Suppressor macrophage treated with lipopolysaccharide for 1 hour (primary cell): ENCODE measurements at regions not wholly inside any gene's neighbourhood (a gene's known extent, or its start where the extent isn't known, plus 50 kb on each side); places are given as distances from the start of the nearest gene placed in this dataset.

Source experiments
- DNase-seq, 3 donors: peaks; one replicate each; pipeline ENCODE4 v3.0.0-alpha.2; 2020 to 2022

GRCh38 chr3:39751286-39751685 is 58.1 kb upstream of the MYRIP start:
- peak; percentile 40 to 67 (median 51) for DNase-seq

DNA sequence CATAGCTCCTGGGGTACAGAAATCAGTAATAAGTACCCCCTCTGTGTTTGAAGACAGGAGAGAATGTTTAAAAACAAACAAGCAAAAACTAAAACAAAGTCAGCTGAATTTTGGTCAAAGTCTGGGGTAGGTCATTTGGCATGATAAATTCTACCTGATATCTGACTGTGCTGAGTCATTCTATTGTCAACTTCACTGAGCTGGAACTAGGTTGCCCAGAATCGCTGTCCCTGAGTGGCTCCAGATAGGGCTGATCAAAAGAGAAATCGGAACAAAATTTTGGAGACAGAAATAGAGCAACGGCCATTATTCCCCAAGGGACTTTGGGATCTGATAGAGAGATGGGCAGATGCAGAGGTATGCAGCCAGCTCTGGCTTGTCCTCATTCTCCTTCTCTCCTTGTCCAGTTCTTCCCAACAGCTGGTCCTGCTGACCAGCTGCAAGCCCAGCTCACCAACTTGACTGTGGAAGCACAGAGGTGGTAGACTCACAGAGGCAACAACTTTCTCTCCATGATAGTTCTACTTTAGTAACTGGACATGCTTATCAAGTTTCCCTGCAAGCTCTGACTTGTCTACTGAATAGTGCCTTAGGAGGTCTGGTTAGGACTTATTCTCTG is 57.3 kb upstream of the MYRIP start:
- DNase-seq: no peak

DNA sequence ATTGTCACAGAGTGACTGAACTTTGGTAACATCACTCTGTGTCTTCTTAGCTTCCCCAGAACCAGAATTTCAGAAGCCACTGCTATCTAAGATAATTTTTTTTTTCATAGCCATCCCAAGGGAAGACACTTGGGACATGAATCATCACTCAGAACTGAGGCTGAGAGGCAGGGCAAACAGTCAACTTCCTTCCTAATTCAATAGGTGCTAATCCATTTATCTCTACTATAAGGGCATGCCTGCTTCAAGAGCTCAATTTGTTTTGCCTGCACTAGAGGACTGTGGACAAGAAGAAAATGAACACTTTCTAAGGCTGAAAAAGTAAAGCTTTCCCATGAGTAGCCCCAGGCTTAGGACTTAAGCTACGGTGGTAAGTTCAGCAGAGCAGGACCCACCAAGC is 56.7 kb upstream of the MYRIP start:
- DNase-seq: no peak

- no peak for DNase-seq
These were observed 56.0 kb upstream of the MYRIP start for GRCh38 chr3:39753391-39753790.

GRCh38 chr3:39754549-39754948 is 54.9 kb upstream of the MYRIP start:
- DNase-seq: no peak

DNA sequence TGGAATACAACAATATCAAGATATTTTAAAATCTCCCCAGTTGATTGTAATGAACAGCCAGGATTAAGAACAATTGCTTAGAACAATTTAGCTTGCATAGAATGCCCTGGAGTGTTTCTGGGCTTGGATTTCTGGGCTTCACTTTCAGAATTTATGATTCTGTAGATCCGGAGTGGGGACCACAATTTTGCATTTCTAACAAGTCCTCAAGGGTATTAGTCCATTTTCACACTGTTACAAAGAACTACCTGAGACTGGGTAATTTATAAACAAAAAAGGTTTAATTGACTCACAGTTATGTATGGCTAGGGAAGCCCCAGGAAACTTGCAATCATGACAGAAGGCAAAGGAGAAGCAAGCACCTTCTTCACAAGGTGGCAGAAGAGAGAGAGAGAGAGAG is 54.3 kb upstream of the MYRIP start:
- no peak for DNase-seq

- no peak for DNase-seq
These were observed 52.1 kb upstream of the MYRIP start for GRCh38 chr3:39757307-39757706.
